ENCODE measurements at regions not wholly inside any gene's neighbourhood (a gene's known extent, or its start where the extent isn't known, plus 50 kb on each side); places are given as distances from the start of the nearest gene placed in this dataset.
A peak's percentile ranks its signal among the peaks of the same experiment; 100 is the strongest.

DNA sequence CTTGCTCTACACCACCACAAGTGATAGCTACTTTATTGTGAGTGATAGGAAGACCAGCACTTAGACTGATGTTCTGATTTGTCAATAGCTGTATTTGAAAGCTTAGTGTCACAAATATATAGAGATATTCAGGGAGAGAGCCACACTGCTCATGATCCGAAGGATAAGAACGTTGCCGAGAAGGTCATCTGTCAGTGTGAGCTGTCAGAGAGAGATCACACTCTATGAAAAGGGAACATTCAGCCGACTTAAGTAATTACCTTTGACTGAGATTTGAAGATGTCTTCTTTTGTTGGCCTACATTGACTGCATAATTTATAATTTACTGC, 322.6 kb downstream of the TFEC start:
- TF ChIP-seq, protein P1, sequence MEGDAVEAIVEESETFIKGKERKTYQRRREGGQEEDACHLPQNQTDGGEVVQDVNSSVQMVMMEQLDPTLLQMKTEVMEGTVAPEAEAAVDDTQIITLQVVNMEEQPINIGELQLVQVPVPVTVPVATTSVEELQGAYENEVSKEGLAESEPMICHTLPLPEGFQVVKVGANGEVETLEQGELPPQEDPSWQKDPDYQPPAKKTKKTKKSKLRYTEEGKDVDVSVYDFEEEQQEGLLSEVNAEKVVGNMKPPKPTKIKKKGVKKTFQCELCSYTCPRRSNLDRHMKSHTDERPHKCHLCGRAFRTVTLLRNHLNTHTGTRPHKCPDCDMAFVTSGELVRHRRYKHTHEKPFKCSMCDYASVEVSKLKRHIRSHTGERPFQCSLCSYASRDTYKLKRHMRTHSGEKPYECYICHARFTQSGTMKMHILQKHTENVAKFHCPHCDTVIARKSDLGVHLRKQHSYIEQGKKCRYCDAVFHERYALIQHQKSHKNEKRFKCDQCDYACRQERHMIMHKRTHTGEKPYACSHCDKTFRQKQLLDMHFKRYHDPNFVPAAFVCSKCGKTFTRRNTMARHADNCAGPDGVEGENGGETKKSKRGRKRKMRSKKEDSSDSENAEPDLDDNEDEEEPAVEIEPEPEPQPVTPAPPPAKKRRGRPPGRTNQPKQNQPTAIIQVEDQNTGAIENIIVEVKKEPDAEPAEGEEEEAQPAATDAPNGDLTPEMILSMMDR (conservative IDR thresholded peaks at IDR 0.05): no peak
- no peak overlapping the region for H3K4me3 Mint-ChIP-seq
- DNase-seq: no peak
- H3K27ac ChIP-seq (ENCODE audit: low read depth, low read length): no peak overlapping the region
- H3K27ac Mint-ChIP-seq: no peak overlapping the region
- no peaks in the 10 kb centered on the region for H3K27me3 Mint-ChIP-seq (ENCODE audit: insufficient read depth)
- H3K4me1 Mint-ChIP-seq: no peaks in the 10 kb centered on the region
- no peaks in the 10 kb centered on the region for H3K36me3 ChIP-seq (ENCODE audit: control insufficient read depth, insufficient read depth, low read length)
- no peaks in the 10 kb centered on the region for H3K4me1 ChIP-seq (ENCODE audit: control insufficient read depth, insufficient read depth, low read length)
- no peaks in the 10 kb centered on the region for H3K9me3 Mint-ChIP-seq
- no peaks in the 10 kb centered on the region for H3K27me3 ChIP-seq (ENCODE audit: control insufficient read depth, insufficient read depth, low read length, poor library complexity, severe bottlenecking)
- H3K4me3 ChIP-seq (ENCODE audit: low read length): no peak overlapping the region
- WGBS, 2 experiments (ENCODE audit: insufficient coverage in 1 of 2, insufficient read length in 1 of 2): 60 to 90% methylated on average over 4 of the region's 4 CpGs
- no peak overlapping the region for H3K9ac ChIP-seq (ENCODE audit: extremely low read depth, low read length, poor library complexity, severe bottlenecking)
- H3K9me3 ChIP-seq (ENCODE audit: control insufficient read depth, low read length): no peaks in the 10 kb centered on the region
- H3K36me3 Mint-ChIP-seq (ENCODE audit: low read depth): no peaks in the 10 kb centered on the region

DNA sequence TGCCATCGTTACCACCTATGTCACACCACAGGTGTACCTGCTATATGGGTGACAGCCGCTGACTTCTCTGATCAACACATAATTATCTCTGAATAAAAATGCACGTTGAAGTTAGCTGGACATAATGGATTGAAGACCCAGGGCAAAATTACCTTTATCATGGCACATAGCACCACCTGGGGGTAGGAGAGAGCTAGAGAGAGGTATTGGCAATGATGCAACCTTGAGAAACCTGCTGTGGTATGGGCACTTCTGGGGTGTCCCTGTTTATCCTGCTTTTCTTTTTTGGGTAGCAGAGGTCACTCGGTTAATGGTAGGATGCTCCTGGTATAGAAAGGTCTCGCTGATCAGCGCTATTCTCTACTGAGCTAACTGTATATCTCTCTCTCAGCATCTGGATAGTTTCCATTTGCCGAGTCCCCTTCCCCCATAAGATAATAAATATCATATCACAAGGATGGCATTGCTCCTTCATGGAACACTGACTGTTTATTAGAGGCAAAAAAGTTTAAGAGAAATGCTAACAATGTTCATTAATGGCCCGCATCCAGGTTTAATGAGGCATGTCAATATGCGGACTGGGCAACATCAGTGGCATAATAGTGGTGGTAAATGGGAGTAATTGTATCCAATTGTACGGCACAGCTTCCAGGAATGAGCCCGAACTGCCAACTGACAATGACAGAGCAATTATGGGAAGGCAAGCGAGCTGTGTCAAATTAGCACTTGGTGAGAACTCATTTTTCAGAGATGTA, 323.1 kb downstream of the TFEC start:
- Mint-ChIP-seq H3K4me1 (no peaks in the 10 kb centered on the region), H3K4me3 (no peak overlapping the region), H3K27ac (no peak overlapping the region), H3K27me3 (ENCODE audit: insufficient read depth) (no peaks in the 10 kb centered on the region), H3K9me3 (no peaks in the 10 kb centered on the region), H3K36me3 (ENCODE audit: low read depth) (no peaks in the 10 kb centered on the region)
- no peaks in the 10 kb centered on the region for H3K36me3 ChIP-seq (ENCODE audit: control insufficient read depth, insufficient read depth, low read length)
- no peak overlapping the region for H3K4me3 ChIP-seq (ENCODE audit: low read length)
- H3K27me3 ChIP-seq (ENCODE audit: control insufficient read depth, insufficient read depth, low read length, poor library complexity, severe bottlenecking): no peaks in the 10 kb centered on the region
- H3K27ac ChIP-seq (ENCODE audit: low read depth, low read length): no peak overlapping the region
- DNase-seq: peak; percentile 66
- no peaks in the 10 kb centered on the region for H3K9me3 ChIP-seq (ENCODE audit: control insufficient read depth, low read length)
- H3K9ac ChIP-seq (ENCODE audit: extremely low read depth, low read length, poor library complexity, severe bottlenecking): no peak overlapping the region
- 80 to 91% methylated on average over 5 to 12 of the region's 12 CpGs for WGBS, 2 experiments (ENCODE audit: insufficient coverage in 1 of 2, insufficient read length in 1 of 2)
- H3K4me1 ChIP-seq (ENCODE audit: control insufficient read depth, insufficient read depth, low read length): no peaks in the 10 kb centered on the region
- TF ChIP-seq, protein P1 (conservative IDR thresholded peaks at IDR 0.05): peak; percentile 76

DNA sequence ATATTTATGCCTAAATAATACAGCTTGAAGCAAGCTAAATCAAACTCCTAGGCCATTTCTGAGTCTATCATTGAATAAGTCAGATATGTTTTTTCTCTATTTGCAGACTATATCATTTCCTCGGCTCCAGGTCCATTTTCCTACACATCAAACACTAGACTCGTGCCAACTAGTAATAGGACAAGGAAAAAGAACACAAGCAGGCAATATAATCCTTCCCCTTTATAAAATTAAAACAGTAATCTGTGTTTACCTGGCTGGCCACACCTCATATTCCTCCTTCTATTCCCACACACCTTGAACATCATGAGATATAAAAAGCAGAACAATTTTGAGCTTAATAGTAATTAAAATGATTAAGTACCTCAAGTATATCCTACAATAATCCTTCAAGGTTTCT, 325.7 kb downstream of the TFEC start:
- no peaks in the 10 kb centered on the region for H3K27me3 Mint-ChIP-seq (ENCODE audit: insufficient read depth)
- no peaks in the 10 kb centered on the region for H3K4me1 Mint-ChIP-seq
- no peak overlapping the region for H3K27ac Mint-ChIP-seq
- TF ChIP-seq, protein P1 (conservative IDR thresholded peaks at IDR 0.05): no peak
- no peaks in the 10 kb centered on the region for H3K4me1 ChIP-seq (ENCODE audit: control insufficient read depth, insufficient read depth, low read length)
- H3K9me3 ChIP-seq (ENCODE audit: control insufficient read depth, low read length): no peaks in the 10 kb centered on the region
- 86 to 92% methylated on average over 2 of the region's 2 CpGs for WGBS, 2 experiments (ENCODE audit: insufficient coverage in 1 of 2, insufficient read length in 1 of 2)
- no peak overlapping the region for H3K9ac ChIP-seq (ENCODE audit: extremely low read depth, low read length, poor library complexity, severe bottlenecking)
- H3K9me3 Mint-ChIP-seq: no peaks in the 10 kb centered on the region
- H3K4me3 Mint-ChIP-seq: no peak overlapping the region
- no peak overlapping the region for H3K4me3 ChIP-seq (ENCODE audit: low read length)
- H3K36me3 ChIP-seq (ENCODE audit: control insufficient read depth, insufficient read depth, low read length): no peaks in the 10 kb centered on the region
- H3K27ac ChIP-seq (ENCODE audit: low read depth, low read length): no peak overlapping the region
- H3K27me3 ChIP-seq (ENCODE audit: control insufficient read depth, insufficient read depth, low read length, poor library complexity, severe bottlenecking): no peaks in the 10 kb centered on the region
- DNase-seq: no peak
- no peaks in the 10 kb centered on the region for H3K36me3 Mint-ChIP-seq (ENCODE audit: low read depth)

Measured in endodermal cell (in vitro differentiated cells).